CD4-positive, alpha-beta T cell treated with Interleukin-21 for 1 hour (primary cell): ENCODE measurements at regions not wholly inside any gene's neighbourhood (a gene's known extent, or its start where the extent isn't known, plus 50 kb on each side); places are given as distances from the start of the nearest gene placed in this dataset.
"Not testable (repeated sequence)": the region's sequence is repeated elsewhere in the genome, so short reads cannot be mapped to it uniquely, and the experiment has no call there.

Source experiments
- DNase-seq: peaks from one replicate; pipeline ENCODE4 v3.0.0-alpha.2; 2020

- DNase-seq, result no peak
These were observed 291.1 kb upstream of the NFIA start for GRCh38 chr1:60791226-60791625.

GRCh38 chr1:60773099-60773498 lies 309.3 kb upstream of the NFIA start:
- DNase-seq, result not testable (repeated sequence)

GRCh38 chr1:60769082-60769481 lies 313.3 kb upstream of the NFIA start:
- no peak for DNase-seq

GRCh38 chr1:60765204-60765603 lies 317.2 kb upstream of the NFIA start:
- no peak for DNase-seq

- DNase-seq, result no peak
These were observed 317.9 kb upstream of the NFIA start for GRCh38 chr1:60764489-60764888.

- no peak for DNase-seq
These were observed 318.6 kb upstream of the NFIA start for GRCh38 chr1:60763741-60764140.

DNA sequence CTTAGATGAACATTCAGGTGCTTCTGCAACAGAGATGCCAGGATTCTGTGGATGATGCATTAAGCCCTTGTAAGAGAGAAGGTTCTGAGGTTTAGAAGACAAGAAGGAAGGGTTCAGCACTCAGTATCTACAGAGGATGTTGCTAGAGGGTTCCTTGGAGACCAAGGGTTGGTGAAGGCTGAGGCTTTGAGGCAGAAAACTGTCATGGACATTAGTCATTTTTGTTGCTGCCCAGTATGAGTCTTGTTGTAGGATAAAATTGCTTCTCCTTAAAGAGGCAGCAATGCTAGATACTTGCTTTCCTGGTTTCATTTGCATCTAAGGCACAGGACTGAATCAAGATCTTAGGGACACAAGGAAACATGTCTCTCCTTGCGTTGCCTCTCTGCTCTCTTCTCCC lies 319.4 kb upstream of the NFIA start:
- DNase-seq, result no peak

- no peak for DNase-seq
These were observed 320.2 kb upstream of the NFIA start for GRCh38 chr1:60762176-60762575.

DNA sequence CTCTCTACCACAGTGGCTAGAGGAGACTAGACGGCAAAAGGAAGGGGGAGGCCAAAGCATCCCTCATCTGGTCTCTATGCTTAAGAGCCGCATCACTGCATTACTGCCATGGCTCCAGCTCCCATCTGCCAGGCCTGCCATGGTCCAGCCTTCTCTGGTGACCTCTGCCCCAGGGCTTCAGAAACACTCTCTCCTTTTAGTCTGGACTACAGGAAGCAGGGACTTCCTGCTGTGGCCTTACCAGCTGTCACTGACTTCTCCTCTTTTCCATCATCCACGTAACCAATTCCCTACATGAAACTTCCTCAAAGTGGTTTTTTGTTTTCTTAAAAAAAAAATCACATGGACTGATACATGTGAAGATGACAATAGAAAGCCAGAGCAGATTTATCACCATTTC lies 323.1 kb upstream of the NFIA start:
- DNase-seq, result no peak

GRCh38 chr1:60757485-60757884 lies 324.9 kb upstream of the NFIA start:
- no peak for DNase-seq

- DNase-seq, result no peak
These were observed 329.1 kb upstream of the NFIA start for GRCh38 chr1:60753036-60753900.

- no peak for DNase-seq
These were observed 331.1 kb upstream of the NFIA start for GRCh38 chr1:60751306-60751705.

GRCh38 chr1:60747353-60747752 lies 335.0 kb upstream of the NFIA start:
- no peak for DNase-seq

- no peak for DNase-seq
These were observed 336.0 kb upstream of the NFIA start for GRCh38 chr1:60746278-60746791.

DNA sequence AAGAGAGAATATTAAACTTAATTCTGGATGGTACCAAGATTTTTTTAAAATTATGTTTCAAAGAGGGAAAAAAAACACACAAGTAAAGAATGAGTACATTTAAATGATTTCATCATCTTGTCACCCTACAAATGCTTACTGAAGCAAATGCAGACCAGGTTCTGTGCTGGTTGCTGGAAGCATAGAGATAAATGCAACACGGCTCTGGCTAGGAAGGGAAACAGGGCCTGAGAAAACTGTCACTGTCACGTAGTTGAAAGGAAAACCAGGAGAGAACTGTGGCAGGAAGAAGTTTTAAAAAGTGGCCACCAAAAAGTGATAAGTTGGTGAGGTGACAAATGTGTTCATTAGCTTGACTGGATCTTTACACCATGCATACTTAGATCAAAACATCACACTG lies 336.9 kb upstream of the NFIA start:
- DNase-seq, result no peak

GRCh38 chr1:60742339-60742738 lies 340.0 kb upstream of the NFIA start:
- DNase-seq, result no peak

DNA sequence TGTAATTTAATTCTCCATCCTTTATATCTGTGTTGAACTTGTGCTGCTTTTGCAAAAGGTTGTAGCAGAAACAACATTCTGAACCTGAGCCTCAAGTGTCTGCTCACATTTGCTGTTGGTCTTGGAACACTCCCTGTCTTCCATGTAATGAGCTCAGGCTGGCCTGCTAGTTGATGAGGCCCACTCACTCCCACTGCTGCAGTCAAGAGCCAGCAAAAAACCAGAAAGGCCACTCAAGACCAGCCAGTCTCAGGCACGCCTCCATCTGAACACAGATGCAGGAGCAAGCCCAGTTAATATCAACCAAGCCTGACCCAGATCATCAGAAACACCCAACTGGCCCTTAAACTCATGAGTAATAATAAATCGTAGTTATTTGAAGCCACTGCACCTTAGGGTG lies 342.2 kb upstream of the NFIA start:
- DNase-seq, result no peak

DNA sequence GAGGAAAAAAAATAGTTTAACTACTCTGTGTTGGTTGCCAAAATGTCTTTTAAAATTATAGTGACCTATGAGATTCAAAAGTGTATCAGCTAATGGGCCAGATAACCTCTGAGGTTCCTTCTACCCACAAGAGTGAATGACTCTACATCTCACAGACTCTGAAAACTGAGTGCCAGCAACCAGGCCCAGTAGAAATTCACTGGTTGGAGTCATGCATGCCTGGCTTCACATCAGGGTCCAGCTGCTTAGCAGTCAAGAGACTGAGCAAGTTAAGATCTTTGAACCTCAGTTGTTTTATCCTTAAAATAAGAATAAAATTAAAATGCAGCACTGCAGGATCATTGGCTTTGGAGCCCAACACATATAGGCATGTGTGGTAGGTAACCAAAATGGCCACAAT lies 342.6 kb upstream of the NFIA start:
- DNase-seq, result no peak

DNA sequence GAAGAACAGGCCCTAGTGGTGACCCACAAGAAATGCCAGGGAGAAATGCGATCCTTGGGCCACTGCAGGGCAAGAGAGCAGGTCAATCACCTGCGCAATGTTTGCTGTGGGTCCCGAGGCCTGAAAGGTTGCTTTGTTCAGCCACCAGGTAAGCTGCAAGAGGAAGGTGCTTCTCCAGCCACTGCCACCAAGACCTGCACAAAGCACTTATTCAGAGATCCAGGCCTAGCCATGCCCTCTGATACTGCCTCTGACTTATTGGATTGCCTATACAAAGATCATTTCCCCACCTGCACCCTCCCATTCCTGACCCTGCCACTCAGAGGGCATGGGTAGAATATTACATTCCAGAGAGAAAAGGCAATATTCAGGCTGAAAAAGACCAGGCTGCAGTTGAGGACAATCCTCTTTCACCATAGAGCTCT lies 349.4 kb upstream of the NFIA start:
- no peak for DNase-seq

GRCh38 chr1:60731321-60731720 lies 351.0 kb upstream of the NFIA start:
- no peak for DNase-seq

DNA sequence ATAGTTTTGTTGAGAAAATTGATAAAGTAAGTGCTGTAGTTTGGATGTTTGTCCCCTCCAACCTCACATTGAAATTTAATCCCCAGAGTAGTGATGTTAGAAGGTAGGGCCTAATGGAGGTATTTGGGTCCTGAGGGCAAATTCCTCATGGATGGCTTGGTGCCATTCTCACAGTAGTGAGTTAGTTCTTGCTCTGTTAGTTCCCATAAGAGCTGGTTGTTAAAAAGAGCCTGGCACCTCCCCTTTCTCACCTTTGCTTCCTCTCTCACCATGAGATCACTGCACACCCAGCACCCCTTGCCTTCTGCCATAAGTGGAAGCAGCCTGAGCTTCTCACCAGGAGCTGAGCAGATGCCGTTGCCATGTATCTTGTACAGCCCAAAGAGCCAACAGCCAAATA lies 354.8 kb upstream of the NFIA start:
- no peak for DNase-seq

DNA sequence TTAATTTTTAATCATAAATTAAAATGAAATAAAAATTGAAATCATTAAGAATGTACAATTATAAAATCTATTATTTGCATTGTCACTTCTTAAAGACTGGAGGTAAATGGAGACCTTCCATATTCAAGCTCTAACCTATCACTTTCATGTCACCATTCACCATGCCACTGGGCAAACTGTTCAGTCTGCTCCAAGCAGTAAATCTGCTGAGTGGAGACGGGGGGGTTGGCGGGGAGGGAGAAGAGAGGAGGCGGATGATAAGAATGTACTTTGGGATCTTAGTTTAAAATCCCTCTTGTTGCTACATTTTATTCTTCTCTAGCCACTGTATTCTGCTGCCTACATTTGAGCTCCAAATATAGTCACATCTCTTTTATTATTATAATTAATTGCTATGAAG lies 365.9 kb upstream of the NFIA start:
- no peak for DNase-seq

DNA sequence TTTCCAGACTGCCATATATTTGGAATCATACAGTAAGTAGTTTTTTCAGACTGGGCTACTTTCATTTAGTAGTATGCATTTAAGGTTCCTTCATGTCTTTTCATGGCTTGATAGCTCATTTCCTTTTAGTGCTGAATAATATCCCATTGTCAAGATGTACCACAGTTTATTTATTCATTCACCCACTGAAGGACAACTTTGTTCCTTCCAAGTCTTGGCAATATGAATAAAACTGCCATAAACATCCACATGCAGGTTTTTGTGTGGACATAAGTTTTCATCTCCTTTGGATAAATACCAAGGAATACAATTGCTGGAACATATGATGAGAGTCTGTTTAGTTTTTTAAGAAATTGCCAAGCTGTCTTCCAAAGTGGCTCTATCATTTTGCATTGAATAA lies 366.4 kb upstream of the NFIA start:
- DNase-seq, result no peak

GRCh38 chr1:60709426-60709825 lies 372.9 kb upstream of the NFIA start:
- DNase-seq, result no peak

- no peak for DNase-seq
These were observed 377.3 kb upstream of the NFIA start for GRCh38 chr1:60705026-60705425.
